ENCODE measurements at regions not wholly inside any gene's neighbourhood (a gene's known extent, or its start where the extent isn't known, plus 50 kb on each side); places are given as distances from the start of the nearest gene placed in this dataset.
A peak's percentile ranks its signal among the peaks of the same experiment; 100 is the strongest.
"Not testable (repeated sequence)": the region's sequence is repeated elsewhere in the genome, so short reads cannot be mapped to it uniquely, and the experiment has no call there.

GRCh38 chr4:163736876-163737275, 242.4 kb downstream of the TMA16 start:
- ATAC-seq, result no peak
- no peak for DNase-seq (ENCODE audit: missing footprints)
- intact Hi-C loops (cut with DNase I), result no loop called here

- intact Hi-C loops (cut with DNase I); ATAC-seq; DNase-seq (ENCODE audit: missing footprints): not testable (repeated sequence)
These were observed 243.4 kb downstream of the TMA16 start for GRCh38 chr4:163737846-163738245.

GRCh38 chr4:163738521-163738920, 244.0 kb downstream of the TMA16 start:
- DNase-seq (ENCODE audit: missing footprints), result no peak
- no peak for ATAC-seq
- intact Hi-C loops (cut with DNase I), result no loop called here

GRCh38 chr4:163744861-163745260, 250.4 kb downstream of the TMA16 start:
- intact Hi-C loops (cut with DNase I), result no loop called here
- DNase-seq (ENCODE audit: missing footprints) (no peak), ATAC-seq (no peak)

GRCh38 chr4:163747293-163747692, 252.8 kb downstream of the TMA16 start:
- no peak for DNase-seq (ENCODE audit: missing footprints)
- intact Hi-C loops (cut with DNase I), result no loop called here
- no peak for ATAC-seq

- ATAC-seq, result no peak
- no peak for DNase-seq (ENCODE audit: missing footprints)
- intact Hi-C loops (cut with DNase I), result no loop called here
These were observed 253.4 kb downstream of the TMA16 start for GRCh38 chr4:163747886-163748285.

GRCh38 chr4:163748449-163748848, 254.0 kb downstream of the TMA16 start:
- ATAC-seq (no peak), DNase-seq (ENCODE audit: missing footprints) (peak; percentile 45)
- intact Hi-C loops (cut with DNase I), result no loop called here

GRCh38 chr4:163755013-163755412, 260.5 kb downstream of the TMA16 start:
- ATAC-seq (no peak), DNase-seq (ENCODE audit: missing footprints) (no peak)
- intact Hi-C loops (cut with DNase I), result no loop called here

- intact Hi-C loops (cut with DNase I), result no loop called here
- no peak for DNase-seq (ENCODE audit: missing footprints)
- ATAC-seq, result no peak
These were observed 262.7 kb downstream of the TMA16 start for GRCh38 chr4:163757219-163757618.

- ATAC-seq (no peak), DNase-seq (ENCODE audit: missing footprints) (no peak)
- intact Hi-C loops (cut with DNase I), result no loop called here
These were observed 263.5 kb downstream of the TMA16 start for GRCh38 chr4:163758032-163758431.

- DNase-seq (ENCODE audit: missing footprints) (no peak), ATAC-seq (no peak)
- intact Hi-C loops (cut with DNase I), result no loop called here
These were observed 268.3 kb downstream of the TMA16 start for GRCh38 chr4:163762741-163763140.

- ATAC-seq (no peak), DNase-seq (ENCODE audit: missing footprints) (no peak)
- intact Hi-C loops (cut with DNase I), result no loop called here
These were observed 270.1 kb downstream of the TMA16 start for GRCh38 chr4:163764569-163764968.

GRCh38 chr4:163768014-163768413, 273.5 kb downstream of the TMA16 start:
- intact Hi-C loops (cut with DNase I), result no loop called here
- DNase-seq (ENCODE audit: missing footprints), result no peak
- no peak for ATAC-seq

- DNase-seq (ENCODE audit: missing footprints) (no peak), ATAC-seq (no peak)
- intact Hi-C loops (cut with DNase I), result no loop called here
These were observed 277.7 kb downstream of the TMA16 start for GRCh38 chr4:163772238-163772637.

- no peak for DNase-seq (ENCODE audit: missing footprints)
- intact Hi-C loops (cut with DNase I), result no loop called here
- no peak for ATAC-seq
These were observed 279.4 kb downstream of the TMA16 start for GRCh38 chr4:163773940-163774339.

GRCh38 chr4:163776957-163777356, 282.5 kb downstream of the TMA16 start:
- intact Hi-C loops (cut with DNase I), result no loop called here
- no peak for ATAC-seq
- no peak for DNase-seq (ENCODE audit: missing footprints)

- intact Hi-C loops (cut with DNase I), result no loop called here
- ATAC-seq (no peak), DNase-seq (ENCODE audit: missing footprints) (no peak)
These were observed 287.2 kb downstream of the TMA16 start for GRCh38 chr4:163781726-163782125.

GRCh38 chr4:163790231-163790630, 295.7 kb downstream of the TMA16 start:
- DNase-seq (ENCODE audit: missing footprints) (no peak), ATAC-seq (no peak)
- intact Hi-C loops (cut with DNase I), result no loop called here

GRCh38 chr4:163795885-163796284, 301.4 kb downstream of the TMA16 start:
- ATAC-seq (no peak), DNase-seq (ENCODE audit: missing footprints) (no peak)
- intact Hi-C loops (cut with DNase I), result no loop called here

- intact Hi-C loops (cut with DNase I), result no loop called here
- no peak for ATAC-seq
- no peak for DNase-seq (ENCODE audit: missing footprints)
These were observed 309.5 kb downstream of the TMA16 start for GRCh38 chr4:163804001-163804400.

GRCh38 chr4:163806653-163807052, 312.2 kb downstream of the TMA16 start:
- ATAC-seq (no peak), DNase-seq (ENCODE audit: missing footprints) (no peak)
- intact Hi-C loops (cut with DNase I), result no loop called here

GRCh38 chr4:163808011-163808410, 313.5 kb downstream of the TMA16 start:
- DNase-seq (ENCODE audit: missing footprints), result no peak
- no peak for ATAC-seq

More at GRCh38 chr4:163808011-163808410, 313.5 kb downstream of the TMA16 start:
- intact Hi-C loops (cut with DNase I), result no loop called here
